WTC11 (cell line): ENCODE measurements at regions not wholly inside any gene's neighbourhood (a gene's known extent, or its start where the extent isn't known, plus 50 kb on each side); places are given as distances from the start of the nearest gene placed in this dataset.
"Not testable (repeated sequence)": the region's sequence is repeated elsewhere in the genome, so short reads cannot be mapped to it uniquely, and the experiment has no call there.

Experiments used
- ATAC-seq: fragments of 200-7000 bp; cut with Tn5 transposase; 2 replicates; pipeline ENCODE4 v1.10.0; 2021; ENCODE audit warnings: mild to moderate bottlenecking, moderate library complexity
- CTCF ChIA-PET: fragments of 300-600 bp; sonication (Branson Sonifier 250); formaldehyde crosslinking; loops from one replicate; lab custom pipeline; 2021; ENCODE audit warnings: antibody characterized with exemption; lab: Charles Lee
- POLR2A ChIA-PET: fragments of 350-600 bp; sonication (Branson Sonifier 250); formaldehyde crosslinking; loops from one replicate; lab custom pipeline; 2021; ENCODE audit warnings: antibody characterized with exemption; lab: Charles Lee
- DNase-seq: peaks from one replicate; pipeline ENCODE4 v3.0.0; 2021; ENCODE audit warnings: low spot score
- H3K27ac Mint-ChIP-seq: 2 replicates; pipeline ENCODE4 v1.8.0; 2021; ENCODE audit warnings: mixed read lengths
- H3K27me3 Mint-ChIP-seq: 2 replicates; pipeline ENCODE4 v1.8.0; 2021; ENCODE audit warnings: low read depth, mild to moderate bottlenecking, moderate library complexity, mixed read lengths
- H3K36me3 Mint-ChIP-seq: 2 replicates; pipeline ENCODE4 v1.8.0; 2021; ENCODE audit warnings: mixed read lengths
- H3K4me1 Mint-ChIP-seq: 2 replicates; pipeline ENCODE4 v1.8.0; 2022; ENCODE audit warnings: mixed read lengths
- H3K4me3 Mint-ChIP-seq: 2 replicates; pipeline ENCODE4 v1.8.0; 2021; ENCODE audit warnings: mild to moderate bottlenecking, moderate library complexity, mixed read lengths
- H3K9me3 Mint-ChIP-seq: 2 replicates; pipeline ENCODE4 v1.8.0; 2021; ENCODE audit warnings: mixed read lengths
- ATF1 ChIP-seq: sonication (generic); formaldehyde crosslinking; IDR thresholded peaks from 2 replicates; pipeline ENCODE4 v1.8.1; 2023; ENCODE audit warnings: mild to moderate bottlenecking, moderate library complexity, missing genetic modification reagents
- ETV6 ChIP-seq: sonication (generic); formaldehyde crosslinking; IDR thresholded peaks from 2 replicates; pipeline ENCODE4 v1.8.1; 2022; ENCODE audit warnings: mild to moderate bottlenecking, missing genetic modification reagents
- GABPB1 ChIP-seq: sonication (generic); formaldehyde crosslinking; IDR thresholded peaks from 2 replicates; pipeline ENCODE4 v1.8.1; 2023; ENCODE audit warnings: mild to moderate bottlenecking, missing genetic modification reagents
- IRF1 ChIP-seq: sonication (generic); formaldehyde crosslinking; IDR thresholded peaks from 2 replicates; pipeline ENCODE4 v1.8.0; 2023; ENCODE audit warnings: missing genetic modification reagents
- NFATC4 ChIP-seq: fragments of 250-450 bp; sonication (Bioruptor Pico); IDR thresholded peaks from 2 replicates; pipeline ENCODE4 v1.9.0; 2021; ENCODE audit warnings: mild to moderate bottlenecking
- NR2C2 ChIP-seq: sonication (generic); formaldehyde crosslinking; IDR thresholded peaks from 2 replicates; pipeline ENCODE4 v1.8.0; 2022; ENCODE audit warnings: mild to moderate bottlenecking, missing genetic modification reagents
- OVOL2 ChIP-seq: fragments of 250-450 bp; sonication (Bioruptor Pico); IDR thresholded peaks from 2 replicates; pipeline ENCODE4 v1.9.0; 2021; ENCODE audit warnings: mild to moderate bottlenecking, borderline replicate concordance
- TCF7 ChIP-seq: sonication (generic); formaldehyde crosslinking; IDR thresholded peaks from 2 replicates; pipeline ENCODE4 v1.8.0; 2022; ENCODE audit warnings: mild to moderate bottlenecking, low read depth, missing genetic modification reagents, moderate library complexity
- TEAD1 ChIP-seq: sonication (generic); formaldehyde crosslinking; IDR thresholded peaks from 2 replicates; pipeline ENCODE4 v1.8.0; 2022; ENCODE audit warnings: mild to moderate bottlenecking, missing genetic modification reagents
- TEAD4 ChIP-seq: sonication (generic); formaldehyde crosslinking; IDR thresholded peaks from 2 replicates; pipeline ENCODE4 v1.8.0; 2022; ENCODE audit warnings: mild to moderate bottlenecking, missing genetic modification reagents
- TP53 ChIP-seq: sonication (generic); formaldehyde crosslinking; IDR thresholded peaks from 2 replicates; pipeline ENCODE4 v1.8.1; 2023; ENCODE audit warnings: mild to moderate bottlenecking, missing genetic modification reagents
- TF ChIP-seq, protein P1 (sequence below): fragments of 250-450 bp; sonication (Bioruptor Pico); IDR thresholded peaks from 2 replicates; pipeline ENCODE4 v1.9.0; 2021; ENCODE audit warnings: mild to moderate bottlenecking, borderline replicate concordance
- TF ChIP-seq, protein P2 (sequence below): fragments of 250-450 bp; sonication (Bioruptor Pico); IDR thresholded peaks from 2 replicates; pipeline ENCODE4 v1.9.0; 2021; ENCODE audit warnings: mild to moderate bottlenecking
- TF ChIP-seq, protein P3 (sequence below): sonication (generic); formaldehyde crosslinking; IDR thresholded peaks from 2 replicates; pipeline ENCODE4 v1.8.1; 2023; ENCODE audit warnings: mild to moderate bottlenecking, missing genetic modification reagents, moderate library complexity
- TF ChIP-seq, protein P4 (sequence below): sonication (generic); formaldehyde crosslinking; IDR thresholded peaks from 2 replicates; pipeline ENCODE4 v1.8.0; 2022; ENCODE audit warnings: mild to moderate bottlenecking, missing genetic modification reagents

GRCh38 chr16:7866144-7866543, 533.5 kb downstream of the RBFOX1 start:
- ATAC-seq (no peak), DNase-seq (no peak)
- CTCF ChIA-PET: no interaction called here
- H3K27ac Mint-ChIP-seq: no peak overlapping the region
- POLR2A ChIA-PET: no interaction called here
- peaks cover 22% of the 10 kb centered on the region for H3K36me3 Mint-ChIP-seq
- TF ChIP-seq GABPB1 (CRISPR knock-in tag) (no peak), TP53 (CRISPR knock-in tag) (no peak), NFATC4 (CRISPR knock-in tag) (no peak), NR2C2 (CRISPR knock-in tag) (no peak), OVOL2 (CRISPR knock-in tag) (no peak), TEAD4 (CRISPR knock-in tag) (no peak), IRF1 (no peak), TEAD1 (CRISPR knock-in tag) (no peak), TCF7 (no peak), ATF1 (CRISPR knock-in tag) (no peak)
- TF ChIP-seq, protein P1, sequence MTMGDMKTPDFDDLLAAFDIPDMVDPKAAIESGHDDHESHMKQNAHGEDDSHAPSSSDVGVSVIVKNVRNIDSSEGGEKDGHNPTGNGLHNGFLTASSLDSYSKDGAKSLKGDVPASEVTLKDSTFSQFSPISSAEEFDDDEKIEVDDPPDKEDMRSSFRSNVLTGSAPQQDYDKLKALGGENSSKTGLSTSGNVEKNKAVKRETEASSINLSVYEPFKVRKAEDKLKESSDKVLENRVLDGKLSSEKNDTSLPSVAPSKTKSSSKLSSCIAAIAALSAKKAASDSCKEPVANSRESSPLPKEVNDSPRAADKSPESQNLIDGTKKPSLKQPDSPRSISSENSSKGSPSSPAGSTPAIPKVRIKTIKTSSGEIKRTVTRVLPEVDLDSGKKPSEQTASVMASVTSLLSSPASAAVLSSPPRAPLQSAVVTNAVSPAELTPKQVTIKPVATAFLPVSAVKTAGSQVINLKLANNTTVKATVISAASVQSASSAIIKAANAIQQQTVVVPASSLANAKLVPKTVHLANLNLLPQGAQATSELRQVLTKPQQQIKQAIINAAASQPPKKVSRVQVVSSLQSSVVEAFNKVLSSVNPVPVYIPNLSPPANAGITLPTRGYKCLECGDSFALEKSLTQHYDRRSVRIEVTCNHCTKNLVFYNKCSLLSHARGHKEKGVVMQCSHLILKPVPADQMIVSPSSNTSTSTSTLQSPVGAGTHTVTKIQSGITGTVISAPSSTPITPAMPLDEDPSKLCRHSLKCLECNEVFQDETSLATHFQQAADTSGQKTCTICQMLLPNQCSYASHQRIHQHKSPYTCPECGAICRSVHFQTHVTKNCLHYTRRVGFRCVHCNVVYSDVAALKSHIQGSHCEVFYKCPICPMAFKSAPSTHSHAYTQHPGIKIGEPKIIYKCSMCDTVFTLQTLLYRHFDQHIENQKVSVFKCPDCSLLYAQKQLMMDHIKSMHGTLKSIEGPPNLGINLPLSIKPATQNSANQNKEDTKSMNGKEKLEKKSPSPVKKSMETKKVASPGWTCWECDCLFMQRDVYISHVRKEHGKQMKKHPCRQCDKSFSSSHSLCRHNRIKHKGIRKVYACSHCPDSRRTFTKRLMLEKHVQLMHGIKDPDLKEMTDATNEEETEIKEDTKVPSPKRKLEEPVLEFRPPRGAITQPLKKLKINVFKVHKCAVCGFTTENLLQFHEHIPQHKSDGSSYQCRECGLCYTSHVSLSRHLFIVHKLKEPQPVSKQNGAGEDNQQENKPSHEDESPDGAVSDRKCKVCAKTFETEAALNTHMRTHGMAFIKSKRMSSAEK (CRISPR knock-in tag): no peak
- TF ChIP-seq, protein P2, sequence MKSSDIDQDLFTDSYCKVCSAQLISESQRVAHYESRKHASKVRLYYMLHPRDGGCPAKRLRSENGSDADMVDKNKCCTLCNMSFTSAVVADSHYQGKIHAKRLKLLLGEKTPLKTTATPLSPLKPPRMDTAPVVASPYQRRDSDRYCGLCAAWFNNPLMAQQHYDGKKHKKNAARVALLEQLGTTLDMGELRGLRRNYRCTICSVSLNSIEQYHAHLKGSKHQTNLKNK (CRISPR knock-in tag): no peak
- TF ChIP-seq, protein P3, sequence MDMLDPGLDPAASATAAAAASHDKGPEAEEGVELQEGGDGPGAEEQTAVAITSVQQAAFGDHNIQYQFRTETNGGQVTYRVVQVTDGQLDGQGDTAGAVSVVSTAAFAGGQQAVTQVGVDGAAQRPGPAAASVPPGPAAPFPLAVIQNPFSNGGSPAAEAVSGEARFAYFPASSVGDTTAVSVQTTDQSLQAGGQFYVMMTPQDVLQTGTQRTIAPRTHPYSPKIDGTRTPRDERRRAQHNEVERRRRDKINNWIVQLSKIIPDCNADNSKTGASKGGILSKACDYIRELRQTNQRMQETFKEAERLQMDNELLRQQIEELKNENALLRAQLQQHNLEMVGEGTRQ (CRISPR knock-in tag): no peak
- peaks cover 27% of the 10 kb centered on the region for H3K27me3 Mint-ChIP-seq
- H3K4me3 Mint-ChIP-seq: no peak overlapping the region
- H3K9me3 Mint-ChIP-seq: peaks cover 44% of the 10 kb centered on the region
- H3K4me1 Mint-ChIP-seq: peaks cover 21% of the 10 kb centered on the region

- peaks cover 42% of the 10 kb centered on the region for H3K9me3 Mint-ChIP-seq
- H3K4me3 Mint-ChIP-seq, CTCF ChIA-PET, POLR2A ChIA-PET, H3K27ac Mint-ChIP-seq, DNase-seq, ATAC-seq: not testable (repeated sequence)
- H3K36me3 Mint-ChIP-seq: peaks cover 18% of the 10 kb centered on the region
- H3K4me1 Mint-ChIP-seq: peaks cover 21% of the 10 kb centered on the region
- H3K27me3 Mint-ChIP-seq: peaks cover 27% of the 10 kb centered on the region
Measured at GRCh38 chr16:7865393-7865792, 532.7 kb downstream of the RBFOX1 start.

DNA sequence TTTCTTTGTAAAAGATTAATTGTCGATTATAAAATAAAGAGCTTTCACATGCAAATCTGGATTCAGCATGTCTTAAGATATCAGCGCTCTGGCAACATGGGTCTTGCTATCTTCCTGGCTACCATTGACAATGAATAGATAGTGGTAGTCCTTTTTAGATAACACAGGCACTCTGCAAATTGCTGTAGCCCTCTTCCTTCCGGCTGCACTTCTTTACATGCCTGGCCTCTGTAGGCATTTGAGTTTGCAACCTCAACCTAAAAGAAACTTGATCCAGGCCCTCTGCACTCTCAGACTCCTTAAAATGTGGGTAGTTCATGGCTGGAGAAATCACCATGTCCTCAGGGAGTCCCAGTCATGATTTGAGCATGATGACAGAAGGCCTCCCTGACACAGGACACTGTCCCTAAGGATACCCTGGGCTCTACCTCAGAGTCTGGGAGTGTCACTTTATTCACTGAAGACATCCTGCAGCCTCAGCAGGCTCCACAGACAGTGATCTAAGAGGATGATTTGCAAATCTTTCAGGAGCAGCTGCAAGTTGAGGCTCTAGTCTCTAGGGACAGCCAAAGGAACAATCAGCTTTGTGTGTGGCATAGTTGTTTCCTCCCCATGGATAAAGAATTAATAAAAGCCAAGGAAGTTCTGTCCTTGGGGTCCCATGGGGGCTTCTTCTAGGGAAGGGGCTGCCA, 529.4 kb downstream of the RBFOX1 start:
- Mint-ChIP-seq H3K9me3 (peaks cover 43% of the 10 kb centered on the region), H3K36me3 (peaks cover 20% of the 10 kb centered on the region), H3K27me3 (peaks cover 10% of the 10 kb centered on the region), H3K27ac (no peak overlapping the region), H3K4me1 (peaks cover 15% of the 10 kb centered on the region), H3K4me3 (no peak overlapping the region)
- ChIA-PET POLR2A (no interaction called here), CTCF (no interaction called here)
- TF ChIP-seq ETV6 (CRISPR knock-in tag): no peak
- TF ChIP-seq, protein P4, sequence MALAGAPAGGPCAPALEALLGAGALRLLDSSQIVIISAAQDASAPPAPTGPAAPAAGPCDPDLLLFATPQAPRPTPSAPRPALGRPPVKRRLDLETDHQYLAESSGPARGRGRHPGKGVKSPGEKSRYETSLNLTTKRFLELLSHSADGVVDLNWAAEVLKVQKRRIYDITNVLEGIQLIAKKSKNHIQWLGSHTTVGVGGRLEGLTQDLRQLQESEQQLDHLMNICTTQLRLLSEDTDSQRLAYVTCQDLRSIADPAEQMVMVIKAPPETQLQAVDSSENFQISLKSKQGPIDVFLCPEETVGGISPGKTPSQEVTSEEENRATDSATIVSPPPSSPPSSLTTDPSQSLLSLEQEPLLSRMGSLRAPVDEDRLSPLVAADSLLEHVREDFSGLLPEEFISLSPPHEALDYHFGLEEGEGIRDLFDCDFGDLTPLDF: no peak
- no peak for TF ChIP-seq TEAD4 (CRISPR knock-in tag)
- no peak for DNase-seq
- no peak for ATAC-seq
